ENCODE measurements at regions not wholly inside any gene's neighbourhood (a gene's known extent, or its start where the extent isn't known, plus 50 kb on each side); places are given as distances from the start of the nearest gene placed in this dataset.

- no peak for ATAC-seq
- TF ChIP-seq SNAI2 (CRISPR knock-in tag; IDR thresholded peaks at IDR 0.05) (no peak), CSDC2 (CRISPR knock-in tag; IDR thresholded peaks at IDR 0.05) (no peak)
- TF ChIP-seq, protein P1, sequence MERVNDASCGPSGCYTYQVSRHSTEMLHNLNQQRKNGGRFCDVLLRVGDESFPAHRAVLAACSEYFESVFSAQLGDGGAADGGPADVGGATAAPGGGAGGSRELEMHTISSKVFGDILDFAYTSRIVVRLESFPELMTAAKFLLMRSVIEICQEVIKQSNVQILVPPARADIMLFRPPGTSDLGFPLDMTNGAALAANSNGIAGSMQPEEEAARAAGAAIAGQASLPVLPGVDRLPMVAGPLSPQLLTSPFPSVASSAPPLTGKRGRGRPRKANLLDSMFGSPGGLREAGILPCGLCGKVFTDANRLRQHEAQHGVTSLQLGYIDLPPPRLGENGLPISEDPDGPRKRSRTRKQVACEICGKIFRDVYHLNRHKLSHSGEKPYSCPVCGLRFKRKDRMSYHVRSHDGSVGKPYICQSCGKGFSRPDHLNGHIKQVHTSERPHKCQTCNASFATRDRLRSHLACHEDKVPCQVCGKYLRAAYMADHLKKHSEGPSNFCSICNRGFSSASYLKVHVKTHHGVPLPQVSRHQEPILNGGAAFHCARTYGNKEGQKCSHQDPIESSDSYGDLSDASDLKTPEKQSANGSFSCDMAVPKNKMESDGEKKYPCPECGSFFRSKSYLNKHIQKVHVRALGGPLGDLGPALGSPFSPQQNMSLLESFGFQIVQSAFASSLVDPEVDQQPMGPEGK (CRISPR knock-in tag; IDR thresholded peaks at IDR 0.05; ENCODE audit: borderline replicate concordance): no peak
These were observed 98.7 kb upstream of the KIT start for GRCh38 chr4:54558889-54559677.

DNA sequence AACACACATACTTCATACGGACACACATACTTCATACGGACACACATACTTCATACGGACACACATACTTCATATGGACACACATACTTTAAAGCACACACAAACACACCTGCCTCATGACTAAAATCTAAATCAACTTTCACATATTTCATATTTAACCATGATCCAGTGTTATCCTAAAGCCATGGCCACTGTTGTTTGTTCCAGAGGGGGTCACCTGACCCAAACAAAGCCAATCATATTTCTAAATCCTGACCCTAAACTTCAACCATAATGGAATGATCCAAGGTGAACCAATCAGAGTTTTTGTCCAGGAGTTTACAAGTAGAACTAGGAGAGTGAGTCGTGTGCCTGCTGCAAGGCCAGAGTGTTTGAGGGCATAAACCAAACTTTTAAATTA, 97.2 kb upstream of the KIT start:
- ATAC-seq: no peak
- TF ChIP-seq SNAI2 (CRISPR knock-in tag; IDR thresholded peaks at IDR 0.05) (no peak), ZC3H10 (CRISPR knock-in tag; IDR thresholded peaks at IDR 0.05) (no peak), ISL1 (CRISPR knock-in tag; IDR thresholded peaks at IDR 0.05) (no peak), GLIS3 (CRISPR knock-in tag; IDR thresholded peaks at IDR 0.05) (no peak), OSR1 (CRISPR knock-in tag; IDR thresholded peaks at IDR 0.05) (no peak), RARB (CRISPR knock-in tag; IDR thresholded peaks at IDR 0.05) (no peak), ESRRG (CRISPR knock-in tag; IDR thresholded peaks at IDR 0.05) (no peak), ARNTL (CRISPR knock-in tag; IDR thresholded peaks at IDR 0.05; ENCODE audit: borderline replicate concordance, low read depth) (no peak), CSDC2 (CRISPR knock-in tag; IDR thresholded peaks at IDR 0.05) (no peak), TOX (CRISPR knock-in tag; IDR thresholded peaks at IDR 0.05; ENCODE audit: borderline replicate concordance) (no peak), PPARA (CRISPR knock-in tag; IDR thresholded peaks at IDR 0.05; ENCODE audit: borderline replicate concordance) (no peak), ZNF8 (CRISPR knock-in tag; IDR thresholded peaks at IDR 0.05) (no peak), ZNF565 (CRISPR knock-in tag; conservative IDR thresholded peaks at IDR 0.05; ENCODE audit: low read depth) (no peak), ZFP30 (CRISPR knock-in tag; IDR thresholded peaks at IDR 0.05) (no peak)
- TF ChIP-seq, protein P2, sequence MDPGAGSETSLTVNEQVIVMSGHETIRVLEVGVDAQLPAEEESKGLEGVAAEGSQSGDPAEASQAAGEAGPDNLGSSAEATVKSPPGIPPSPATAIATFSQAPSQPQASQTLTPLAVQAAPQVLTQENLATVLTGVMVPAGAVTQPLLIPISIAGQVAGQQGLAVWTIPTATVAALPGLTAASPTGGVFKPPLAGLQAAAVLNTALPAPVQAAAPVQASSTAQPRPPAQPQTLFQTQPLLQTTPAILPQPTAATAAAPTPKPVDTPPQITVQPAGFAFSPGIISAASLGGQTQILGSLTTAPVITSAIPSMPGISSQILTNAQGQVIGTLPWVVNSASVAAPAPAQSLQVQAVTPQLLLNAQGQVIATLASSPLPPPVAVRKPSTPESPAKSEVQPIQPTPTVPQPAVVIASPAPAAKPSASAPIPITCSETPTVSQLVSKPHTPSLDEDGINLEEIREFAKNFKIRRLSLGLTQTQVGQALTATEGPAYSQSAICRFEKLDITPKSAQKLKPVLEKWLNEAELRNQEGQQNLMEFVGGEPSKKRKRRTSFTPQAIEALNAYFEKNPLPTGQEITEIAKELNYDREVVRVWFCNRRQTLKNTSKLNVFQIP (CRISPR knock-in tag; IDR thresholded peaks at IDR 0.05; ENCODE audit: borderline replicate concordance, low read depth): no peak
- TF ChIP-seq, protein P3, sequence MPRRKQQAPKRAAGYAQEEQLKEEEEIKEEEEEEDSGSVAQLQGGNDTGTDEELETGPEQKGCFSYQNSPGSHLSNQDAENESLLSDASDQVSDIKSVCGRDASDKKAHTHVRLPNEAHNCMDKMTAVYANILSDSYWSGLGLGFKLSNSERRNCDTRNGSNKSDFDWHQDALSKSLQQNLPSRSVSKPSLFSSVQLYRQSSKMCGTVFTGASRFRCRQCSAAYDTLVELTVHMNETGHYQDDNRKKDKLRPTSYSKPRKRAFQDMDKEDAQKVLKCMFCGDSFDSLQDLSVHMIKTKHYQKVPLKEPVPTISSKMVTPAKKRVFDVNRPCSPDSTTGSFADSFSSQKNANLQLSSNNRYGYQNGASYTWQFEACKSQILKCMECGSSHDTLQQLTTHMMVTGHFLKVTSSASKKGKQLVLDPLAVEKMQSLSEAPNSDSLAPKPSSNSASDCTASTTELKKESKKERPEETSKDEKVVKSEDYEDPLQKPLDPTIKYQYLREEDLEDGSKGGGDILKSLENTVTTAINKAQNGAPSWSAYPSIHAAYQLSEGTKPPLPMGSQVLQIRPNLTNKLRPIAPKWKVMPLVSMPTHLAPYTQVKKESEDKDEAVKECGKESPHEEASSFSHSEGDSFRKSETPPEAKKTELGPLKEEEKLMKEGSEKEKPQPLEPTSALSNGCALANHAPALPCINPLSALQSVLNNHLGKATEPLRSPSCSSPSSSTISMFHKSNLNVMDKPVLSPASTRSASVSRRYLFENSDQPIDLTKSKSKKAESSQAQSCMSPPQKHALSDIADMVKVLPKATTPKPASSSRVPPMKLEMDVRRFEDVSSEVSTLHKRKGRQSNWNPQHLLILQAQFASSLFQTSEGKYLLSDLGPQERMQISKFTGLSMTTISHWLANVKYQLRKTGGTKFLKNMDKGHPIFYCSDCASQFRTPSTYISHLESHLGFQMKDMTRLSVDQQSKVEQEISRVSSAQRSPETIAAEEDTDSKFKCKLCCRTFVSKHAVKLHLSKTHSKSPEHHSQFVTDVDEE (CRISPR knock-in tag; IDR thresholded peaks at IDR 0.05): no peak
- TF ChIP-seq, protein P1 (CRISPR knock-in tag; IDR thresholded peaks at IDR 0.05; ENCODE audit: borderline replicate concordance): no peak

- TF ChIP-seq, protein P4, sequence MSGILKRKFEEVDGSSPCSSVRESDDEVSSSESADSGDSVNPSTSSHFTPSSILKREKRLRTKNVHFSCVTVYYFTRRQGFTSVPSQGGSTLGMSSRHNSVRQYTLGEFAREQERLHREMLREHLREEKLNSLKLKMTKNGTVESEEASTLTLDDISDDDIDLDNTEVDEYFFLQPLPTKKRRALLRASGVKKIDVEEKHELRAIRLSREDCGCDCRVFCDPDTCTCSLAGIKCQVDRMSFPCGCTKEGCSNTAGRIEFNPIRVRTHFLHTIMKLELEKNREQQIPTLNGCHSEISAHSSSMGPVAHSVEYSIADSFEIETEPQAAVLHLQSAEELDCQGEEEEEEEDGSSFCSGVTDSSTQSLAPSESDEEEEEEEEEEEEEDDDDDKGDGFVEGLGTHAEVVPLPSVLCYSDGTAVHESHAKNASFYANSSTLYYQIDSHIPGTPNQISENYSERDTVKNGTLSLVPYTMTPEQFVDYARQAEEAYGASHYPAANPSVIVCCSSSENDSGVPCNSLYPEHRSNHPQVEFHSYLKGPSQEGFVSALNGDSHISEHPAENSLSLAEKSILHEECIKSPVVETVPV (CRISPR knock-in tag; IDR thresholded peaks at IDR 0.05): no peak
- TF ChIP-seq OSR1 (CRISPR knock-in tag; IDR thresholded peaks at IDR 0.05) (no peak), TCF4 (CRISPR knock-in tag; IDR thresholded peaks at IDR 0.05; ENCODE audit: borderline replicate concordance) (no peak), RARB (CRISPR knock-in tag; IDR thresholded peaks at IDR 0.05) (no peak), PPARA (CRISPR knock-in tag; IDR thresholded peaks at IDR 0.05; ENCODE audit: borderline replicate concordance) (no peak), ESRRG (CRISPR knock-in tag; IDR thresholded peaks at IDR 0.05) (no peak), BACH2 (CRISPR knock-in tag; IDR thresholded peaks at IDR 0.05; ENCODE audit: borderline replicate concordance) (no peak), ARNTL (CRISPR knock-in tag; IDR thresholded peaks at IDR 0.05; ENCODE audit: borderline replicate concordance, low read depth) (no peak), ZC3H10 (CRISPR knock-in tag; IDR thresholded peaks at IDR 0.05) (no peak), ISL1 (CRISPR knock-in tag; IDR thresholded peaks at IDR 0.05) (no peak)
- TF ChIP-seq, protein P1 (CRISPR knock-in tag; IDR thresholded peaks at IDR 0.05; ENCODE audit: borderline replicate concordance): no peak
- TF ChIP-seq, protein P3 (CRISPR knock-in tag; IDR thresholded peaks at IDR 0.05): no peak
These were observed 95.8 kb upstream of the KIT start for GRCh38 chr4:54561940-54562339.

More at GRCh38 chr4:54561940-54562339, 95.8 kb upstream of the KIT start:
- no peak for ATAC-seq

All from SK-N-SH treated with all-trans-retinoic acid at 6 μM for 48 hours (cell line).